Spleen (tissue), 11 donors: ENCODE measurements at regions not wholly inside any gene's neighbourhood (a gene's known extent, or its start where the extent isn't known, plus 50 kb on each side); places are given as distances from the start of the nearest gene placed in this dataset.
A peak's percentile ranks its signal among the peaks of the same experiment; 100 is the strongest.

Experiments
- DNase-seq: peaks from one replicate; pipeline ENCODE4 v3.0.0-alpha.2; 2020
- H3K27ac ChIP-seq, 8 donors: fragments of 200-600 bp; sonication (generic) in 7 of 8; 1 replicate in 4 of 8; 2 replicates in 4 of 8; pipeline versions ENCODE4 v1.5.0 to v1.8.0; 2016 to 2021; ENCODE audit warnings: inconsistent platforms in 4 of 8, mild to moderate bottlenecking in 4 of 8, moderate library complexity in 1 of 8
- H3K27me3 ChIP-seq, 7 donors: fragments of 200-600 bp; sonication (generic) in 6 of 7; replicated peaks in 1 of 7; 1 replicate in 4 of 7; 2 replicates in 3 of 7; pipeline versions ENCODE4 v1.5.0 to v1.8.0; 2016 to 2021; ENCODE audit warnings: inconsistent platforms in 3 of 7, mild to moderate bottlenecking in 1 of 7
- H3K36me3 ChIP-seq, 6 donors: fragments of 200-600 bp; sonication (generic) in 5 of 6; 1 replicate in 4 of 6; 2 replicates in 2 of 6; pipeline versions ENCODE4 v1.5.0 to v1.8.0; 2016 to 2021; ENCODE audit warnings: inconsistent platforms in 2 of 6
- H3K4me1 ChIP-seq, 6 donors: fragments of 200-600 bp; sonication (generic) in 5 of 6; 1 replicate in 3 of 6; 2 replicates in 3 of 6; pipeline versions ENCODE4 v1.5.0 to v1.8.0; 2016 to 2021; ENCODE audit warnings: inconsistent platforms in 3 of 6
- H3K4me3 ChIP-seq, 8 donors: fragments of 200-600 bp; sonication (generic) in 7 of 8; 1 replicate in 4 of 8; 2 replicates in 4 of 8; pipeline versions ENCODE4 v1.5.0 to v1.8.0; 2016 to 2021; ENCODE audit warnings: inconsistent platforms in 4 of 8, mild to moderate bottlenecking in 4 of 8, moderate library complexity in 2 of 8
- H3K9me3 ChIP-seq, 8 donors: fragments of 200-600 bp; sonication (generic) in 7 of 8; 1 replicate in 4 of 8; 2 replicates in 4 of 8; pipeline versions ENCODE4 v1.5.0 to v1.8.0; 2016 to 2021; ENCODE audit warnings: inconsistent platforms in 4 of 8
- CTCF ChIP-seq, 11 experiments: fragments of 200-600 bp in 7 of 11; fragments of 450-650 bp in 4 of 11; sonication (generic) in 4 of 11; IDR thresholded peaks in 8 of 11; conservative IDR thresholded peaks in 3 of 11; 1 replicate in 7 of 11; 2 replicates in 4 of 11; pipeline versions ENCODE4 v1.4.0 to v1.8.0; 2016 to 2021; ENCODE audit warnings: antibody characterized with exemption in 11 of 11, inconsistent platforms in 4 of 11, mild to moderate bottlenecking in 1 of 11
- POLR2A ChIP-seq, 3 donors: fragments of 450-650 bp; IDR thresholded peaks; one replicate each; pipeline ENCODE4 v1.5.1; 2017; ENCODE audit warnings: antibody characterized with exemption in 3 of 3, mild to moderate bottlenecking in 1 of 3
- POLR2AphosphoS5 ChIP-seq, 3 donors: sonication (generic); formaldehyde crosslinking; IDR thresholded peaks; one replicate each; pipeline ENCODE4 v1.5.1; 2017; ENCODE audit warnings: antibody characterized with exemption in 3 of 3
- WGBS, 5 donors: extraction: QIAGEN DNeasy Blood & Tissue Kit in 3 of 5; methylation state at CpG; one replicate each; pipeline versions ENCODE4 v1.1.5 to v1.1.7; 2013 to 2018; 5-methylcytosine and 5-hydroxymethylcytosine counted together
- intact Hi-C: fragments of 100-400 bp; cut with DNase I; formaldehyde crosslinking; loops from one replicate; pipeline ENCODE4 v1.15.0; 2023; ENCODE audit warnings: low total_unique reads
- donor health status: healthy with polysubstance abuse.
- donor health status: DM: no; HTN: no; CAD: no; lungs with moderate emphysema.
- donor health status: DM: no; HTN: no; CAD: no.
- donor health status: Bipolar disorder and iron deficiency.
- donor health status: healthy.
- donor health status: DM: no; HTN: no; CAD: no.
- donor health status: DM: yes; HTN: yes; CAD: no.

DNA sequence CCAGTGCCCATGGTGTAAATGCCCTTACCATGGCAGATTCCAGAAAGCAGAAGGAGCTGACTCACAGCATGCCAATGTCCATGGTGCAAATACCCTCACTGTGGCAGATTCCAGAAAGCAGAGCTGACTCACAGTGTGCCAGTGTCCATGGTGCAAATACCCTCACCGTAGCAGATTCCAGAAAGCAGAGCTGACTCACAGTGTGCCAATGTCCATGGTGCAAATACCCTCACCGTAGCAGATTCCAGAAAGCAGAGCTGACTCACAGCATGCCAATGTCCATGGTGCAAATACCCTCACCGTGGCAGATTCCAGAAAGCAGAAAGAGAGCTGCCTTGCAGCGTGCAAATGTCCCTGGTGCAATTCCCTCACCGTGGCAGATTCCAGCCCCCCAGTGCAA, 163.8 kb upstream of the SOX1 start:
- H3K27me3 ChIP-seq: peaks cover 0 to 24% (median 0%) of the 10 kb centered on the region in 7 donors
- intact Hi-C loops: no loop called here
- H3K9me3 ChIP-seq: no peaks in the 10 kb centered on the region
- H3K36me3 ChIP-seq: no peaks in the 10 kb centered on the region
- H3K27ac ChIP-seq: no peak overlapping the region
- TF ChIP-seq CTCF (IDR thresholded peaks at IDR 0.05 in 8 of 11, conservative IDR thresholded peaks at IDR 0.05 in 3 of 11) (no peak), POLR2AphosphoS5 (IDR thresholded peaks at IDR 0.05) (no peak), POLR2A (IDR thresholded peaks at IDR 0.05) (no peak)
- DNase-seq: no peak
- WGBS, 5 donors: 66 to 89% (median 80%) methylated on average over 4 to 5 of the region's 5 CpGs
- no peak overlapping the region for H3K4me3 ChIP-seq
- no peaks in the 10 kb centered on the region for H3K4me1 ChIP-seq

DNA sequence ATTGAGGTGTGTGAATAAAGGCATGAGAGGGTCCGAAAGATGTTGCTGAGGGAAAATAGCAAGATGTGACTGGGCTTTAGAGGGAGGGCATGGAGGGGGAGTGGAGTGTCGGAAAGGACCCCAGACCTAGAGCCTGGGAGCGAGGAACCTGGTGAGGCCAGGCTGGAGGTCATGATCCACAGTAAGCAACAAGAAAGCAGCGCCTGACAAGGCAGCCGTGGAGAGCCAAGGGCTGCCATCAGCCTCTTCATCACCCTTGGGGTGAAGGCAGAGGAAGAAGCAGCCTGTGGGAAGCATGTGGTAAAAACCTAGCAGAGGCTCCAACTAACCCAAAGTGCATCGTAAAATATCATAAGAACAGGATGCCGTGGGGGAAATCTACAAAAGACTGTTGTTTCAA, 162.8 kb upstream of the SOX1 start:
- 78 to 93% (median 80%) methylated on average over 7 of the region's 7 CpGs for WGBS, 5 donors
- DNase-seq: peak; percentile 47
- no peaks in the 10 kb centered on the region for H3K36me3 ChIP-seq
- H3K9me3 ChIP-seq: no peaks in the 10 kb centered on the region
- H3K4me1 ChIP-seq: no peaks in the 10 kb centered on the region
- no peak for TF ChIP-seq CTCF (IDR thresholded peaks at IDR 0.05 in 8 of 11, conservative IDR thresholded peaks at IDR 0.05 in 3 of 11)
- no peak overlapping the region for H3K27ac ChIP-seq
- intact Hi-C loops: no loop called here
- no peak overlapping the region for H3K4me3 ChIP-seq
- peaks cover 0 to 18% (median 0%) of the 10 kb centered on the region in 7 donors for H3K27me3 ChIP-seq

- Histone ChIP-seq H3K36me3 (no peaks in the 10 kb centered on the region), H3K9me3 (no peaks in the 10 kb centered on the region), H3K4me1 (no peaks in the 10 kb centered on the region), H3K4me3 (no peak overlapping the region), H3K27me3 (peaks cover 0 to 14% (median 0%) of the 10 kb centered on the region in 7 donors), H3K27ac (no peak overlapping the region)
- 83 to 93% (median 88%) methylated on average over 43 to 47 of the region's 47 CpGs for WGBS, 5 donors
- peak; percentile 47 for DNase-seq
- intact Hi-C loops: no loop called here
- TF ChIP-seq POLR2A (IDR thresholded peaks at IDR 0.05): no peak
Observed at GRCh38 chr13:111904701-111905608, 162.0 kb upstream of the SOX1 start.

- no peaks in the 10 kb centered on the region for H3K36me3 ChIP-seq
Observed at GRCh38 chr13:111905609-111905945, 161.4 kb upstream of the SOX1 start.

More at GRCh38 chr13:111905609-111905945, 161.4 kb upstream of the SOX1 start:
- intact Hi-C loops: no loop called here
- 94 to 99% (median 96%) methylated on average over 8 of the region's 8 CpGs for WGBS, 5 donors
- DNase-seq: no peak
- no peak for TF ChIP-seq POLR2AphosphoS5 (IDR thresholded peaks at IDR 0.05)
- no peak for TF ChIP-seq CTCF (IDR thresholded peaks at IDR 0.05 in 8 of 11, conservative IDR thresholded peaks at IDR 0.05 in 3 of 11)
- TF ChIP-seq POLR2A (IDR thresholded peaks at IDR 0.05): no peak
- H3K4me3 ChIP-seq: no peak overlapping the region
- H3K9me3 ChIP-seq: no peaks in the 10 kb centered on the region
- no peak overlapping the region for H3K27ac ChIP-seq
- no peaks in the 10 kb centered on the region for H3K4me1 ChIP-seq
- H3K27me3 ChIP-seq: peaks cover 0 to 9% (median 0%) of the 10 kb centered on the region in 7 donors
